HL-60 (cell line): ENCODE measurements at regions not wholly inside any gene's neighbourhood (a gene's known extent, or its start where the extent isn't known, plus 50 kb on each side); places are given as distances from the start of the nearest gene placed in this dataset.

Experiments
- DNase-seq, 2 experiments: peaks; one replicate each; pipeline ENCODE4 v3.0.0-alpha.2; 2010 to 2020; ENCODE audit warnings: low read depth in 1 of 2, low spot score in 1 of 2
- H3K27ac ChIP-seq: fragments of 250-450 bp; sonication (Bioruptor Pico); replicated peaks from 2 replicates; pipeline ENCODE4 v1.5.1; 2020; ENCODE audit warnings: mild to moderate bottlenecking, moderate library complexity
- H3K27me3 ChIP-seq: fragments of 250-450 bp; sonication (Bioruptor Pico); 2 replicates; pipeline ENCODE4 v1.5.1; 2021; ENCODE audit warnings: mild to moderate bottlenecking, moderate library complexity; ENCODE audit not compliant: insufficient read depth, poor library complexity, severe bottlenecking
- H3K4me3 ChIP-seq: replicated peaks from 2 replicates; pipeline ENCODE4 v1.5.1; 2011; ENCODE audit warnings: mild to moderate bottlenecking, control low read depth, low read length; ENCODE audit not compliant: insufficient read depth
- GABPA ChIP-seq: IDR thresholded peaks from 2 replicates; pipeline ENCODE4 v1.6.1; 2012; ENCODE audit warnings: low read depth
- POLR2AphosphoS5 ChIP-seq: IDR thresholded peaks from 2 replicates; pipeline ENCODE4 v1.6.1; 2012; ENCODE audit warnings: low read depth
- SPI1 ChIP-seq: IDR thresholded peaks from 2 replicates; pipeline ENCODE4 v1.6.1; 2012; ENCODE audit warnings: low read depth, mild to moderate bottlenecking, borderline replicate concordance
- TF ChIP-seq, protein P1 (sequence below): IDR thresholded peaks from one replicate; pipeline ENCODE4 v1.5.1; 2011; ENCODE audit warnings: low read length, control low read depth, inconsistent platforms; ENCODE audit not compliant: insufficient read depth
- TF ChIP-seq, protein P2 (sequence below): IDR thresholded peaks from 2 replicates; pipeline ENCODE4 v1.6.1; 2012; ENCODE audit warnings: low read depth; ENCODE audit not compliant: insufficient replicate concordance

DNA sequence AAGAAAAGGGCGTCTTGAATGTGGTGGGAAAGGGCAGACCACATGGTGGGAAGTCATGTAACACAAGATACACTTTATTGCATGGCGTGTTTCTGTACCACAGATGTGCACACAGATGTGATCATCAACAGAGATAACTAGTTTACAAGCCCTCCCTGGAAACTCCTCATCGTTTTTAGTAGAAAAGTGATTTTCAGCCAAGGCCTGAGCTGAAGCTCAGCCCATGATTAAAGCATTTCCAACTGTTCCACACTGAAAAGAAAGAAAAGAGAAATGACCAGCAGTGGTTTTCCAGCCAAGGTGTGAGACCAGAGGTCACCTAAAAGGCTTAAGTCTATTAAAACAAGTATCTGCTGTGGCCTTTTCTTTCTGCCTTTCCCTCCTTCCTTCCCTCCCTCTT, 463.9 kb upstream of the JAG1 start:
- H3K4me3 ChIP-seq: no peak overlapping the region
- H3K27me3 ChIP-seq: no peaks in the 10 kb centered on the region
- DNase-seq: no peak
- TF ChIP-seq SPI1 (no peak), POLR2AphosphoS5 (no peak), GABPA (no peak)
- TF ChIP-seq, protein P1, sequence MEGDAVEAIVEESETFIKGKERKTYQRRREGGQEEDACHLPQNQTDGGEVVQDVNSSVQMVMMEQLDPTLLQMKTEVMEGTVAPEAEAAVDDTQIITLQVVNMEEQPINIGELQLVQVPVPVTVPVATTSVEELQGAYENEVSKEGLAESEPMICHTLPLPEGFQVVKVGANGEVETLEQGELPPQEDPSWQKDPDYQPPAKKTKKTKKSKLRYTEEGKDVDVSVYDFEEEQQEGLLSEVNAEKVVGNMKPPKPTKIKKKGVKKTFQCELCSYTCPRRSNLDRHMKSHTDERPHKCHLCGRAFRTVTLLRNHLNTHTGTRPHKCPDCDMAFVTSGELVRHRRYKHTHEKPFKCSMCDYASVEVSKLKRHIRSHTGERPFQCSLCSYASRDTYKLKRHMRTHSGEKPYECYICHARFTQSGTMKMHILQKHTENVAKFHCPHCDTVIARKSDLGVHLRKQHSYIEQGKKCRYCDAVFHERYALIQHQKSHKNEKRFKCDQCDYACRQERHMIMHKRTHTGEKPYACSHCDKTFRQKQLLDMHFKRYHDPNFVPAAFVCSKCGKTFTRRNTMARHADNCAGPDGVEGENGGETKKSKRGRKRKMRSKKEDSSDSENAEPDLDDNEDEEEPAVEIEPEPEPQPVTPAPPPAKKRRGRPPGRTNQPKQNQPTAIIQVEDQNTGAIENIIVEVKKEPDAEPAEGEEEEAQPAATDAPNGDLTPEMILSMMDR: no peak
- TF ChIP-seq, protein P2, sequence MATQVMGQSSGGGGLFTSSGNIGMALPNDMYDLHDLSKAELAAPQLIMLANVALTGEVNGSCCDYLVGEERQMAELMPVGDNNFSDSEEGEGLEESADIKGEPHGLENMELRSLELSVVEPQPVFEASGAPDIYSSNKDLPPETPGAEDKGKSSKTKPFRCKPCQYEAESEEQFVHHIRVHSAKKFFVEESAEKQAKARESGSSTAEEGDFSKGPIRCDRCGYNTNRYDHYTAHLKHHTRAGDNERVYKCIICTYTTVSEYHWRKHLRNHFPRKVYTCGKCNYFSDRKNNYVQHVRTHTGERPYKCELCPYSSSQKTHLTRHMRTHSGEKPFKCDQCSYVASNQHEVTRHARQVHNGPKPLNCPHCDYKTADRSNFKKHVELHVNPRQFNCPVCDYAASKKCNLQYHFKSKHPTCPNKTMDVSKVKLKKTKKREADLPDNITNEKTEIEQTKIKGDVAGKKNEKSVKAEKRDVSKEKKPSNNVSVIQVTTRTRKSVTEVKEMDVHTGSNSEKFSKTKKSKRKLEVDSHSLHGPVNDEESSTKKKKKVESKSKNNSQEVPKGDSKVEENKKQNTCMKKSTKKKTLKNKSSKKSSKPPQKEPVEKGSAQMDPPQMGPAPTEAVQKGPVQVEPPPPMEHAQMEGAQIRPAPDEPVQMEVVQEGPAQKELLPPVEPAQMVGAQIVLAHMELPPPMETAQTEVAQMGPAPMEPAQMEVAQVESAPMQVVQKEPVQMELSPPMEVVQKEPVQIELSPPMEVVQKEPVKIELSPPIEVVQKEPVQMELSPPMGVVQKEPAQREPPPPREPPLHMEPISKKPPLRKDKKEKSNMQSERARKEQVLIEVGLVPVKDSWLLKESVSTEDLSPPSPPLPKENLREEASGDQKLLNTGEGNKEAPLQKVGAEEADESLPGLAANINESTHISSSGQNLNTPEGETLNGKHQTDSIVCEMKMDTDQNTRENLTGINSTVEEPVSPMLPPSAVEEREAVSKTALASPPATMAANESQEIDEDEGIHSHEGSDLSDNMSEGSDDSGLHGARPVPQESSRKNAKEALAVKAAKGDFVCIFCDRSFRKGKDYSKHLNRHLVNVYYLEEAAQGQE: no peak
- H3K27ac ChIP-seq: no peak overlapping the region

DNA sequence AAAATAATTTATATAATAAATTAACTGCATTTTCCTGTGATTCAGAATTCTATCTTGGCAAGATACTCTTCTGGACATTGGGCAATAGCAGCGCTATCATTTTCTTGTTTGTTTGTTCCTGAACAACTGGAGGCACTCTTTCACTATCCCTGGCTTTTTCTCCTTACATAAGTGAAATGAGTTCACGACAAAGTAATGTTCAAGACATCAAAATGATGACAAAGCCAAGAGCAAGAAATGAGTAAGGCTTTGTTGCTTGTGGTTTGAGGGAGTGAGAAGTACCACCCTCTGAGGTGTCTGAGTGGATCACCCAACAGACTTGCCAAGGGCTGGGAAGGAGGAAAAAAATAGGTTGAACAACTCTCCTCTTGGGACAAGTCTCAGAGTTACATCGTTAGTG, 466.6 kb upstream of the JAG1 start:
- H3K27me3 ChIP-seq: no peaks in the 10 kb centered on the region
- H3K4me3 ChIP-seq: no peak overlapping the region
- DNase-seq: no peak
- TF ChIP-seq SPI1: no peak
- TF ChIP-seq, protein P1: no peak
- H3K27ac ChIP-seq: no peak overlapping the region

DNA sequence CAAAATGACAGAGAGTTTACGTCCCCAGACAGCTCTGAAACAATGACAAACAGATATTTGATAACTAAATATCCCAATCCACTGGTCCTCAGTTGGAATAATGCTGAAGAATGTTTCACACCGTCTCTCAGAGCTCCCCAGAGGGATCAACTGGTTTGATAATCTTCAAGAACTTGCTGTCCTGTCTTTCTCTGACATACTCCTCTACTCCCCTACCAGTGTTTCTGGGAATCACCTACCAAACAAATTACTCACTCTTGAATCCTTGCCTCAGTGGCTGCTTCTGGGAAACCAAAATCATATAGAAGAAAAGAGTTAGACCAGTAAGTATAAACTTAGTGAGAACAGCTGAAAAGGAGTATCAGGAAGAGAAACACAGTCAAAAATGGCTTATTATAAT, 469.7 kb upstream of the JAG1 start:
- Histone ChIP-seq H3K27me3 (no peaks in the 10 kb centered on the region), H3K27ac (no peak overlapping the region), H3K4me3 (no peak overlapping the region)
- TF ChIP-seq GABPA: no peak
- TF ChIP-seq POLR2AphosphoS5: no peak
- no peak for TF ChIP-seq SPI1
- TF ChIP-seq, protein P1: no peak
- TF ChIP-seq, protein P2: no peak
- DNase-seq: no peak

DNA sequence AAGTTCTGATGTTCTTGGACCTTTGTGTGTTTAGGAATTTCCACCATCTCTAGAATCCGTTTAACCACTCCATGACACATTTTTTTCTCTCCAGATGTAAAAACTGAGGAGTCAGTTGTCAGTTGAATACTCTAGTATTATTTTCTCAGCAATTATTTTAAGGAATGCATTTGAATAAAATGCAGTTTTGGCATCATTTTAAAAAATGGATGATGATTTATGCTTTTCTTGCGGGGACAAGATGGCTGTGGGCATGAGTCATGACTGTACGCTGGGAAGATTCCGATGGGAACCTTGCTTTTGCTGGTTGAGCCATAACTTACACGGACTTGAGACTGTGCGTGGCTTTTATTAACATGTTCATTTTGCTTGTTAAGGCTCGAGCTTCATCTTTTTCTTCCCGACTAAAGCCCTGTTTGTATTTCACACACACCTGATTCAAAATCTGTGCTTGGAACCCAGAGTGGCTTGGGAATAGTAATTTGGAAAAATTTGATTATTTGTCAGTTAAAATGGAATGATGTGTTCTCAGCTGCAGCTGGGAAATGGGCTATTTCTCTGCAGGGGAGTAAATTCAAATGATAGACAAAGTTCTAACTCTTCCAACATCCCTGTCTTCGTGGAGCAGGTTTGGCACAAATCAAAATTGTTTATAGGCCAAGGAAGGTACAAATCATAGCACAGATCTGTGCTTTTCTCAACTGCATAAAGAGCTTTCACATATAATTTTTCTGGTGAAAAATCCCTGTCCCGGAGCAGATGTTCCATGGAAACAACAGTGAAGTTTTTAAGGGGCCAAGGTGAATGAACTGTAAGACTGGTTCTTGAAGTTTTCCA, 470.5 kb upstream of the JAG1 start:
- Histone ChIP-seq H3K4me3 (no peak overlapping the region), H3K27me3 (no peaks in the 10 kb centered on the region), H3K27ac (no peak overlapping the region)
- no peak for DNase-seq
- TF ChIP-seq GABPA (no peak), SPI1 (no peak), POLR2AphosphoS5 (no peak)
- TF ChIP-seq, protein P1: no peak
- TF ChIP-seq, protein P2: no peak
